Ishikawa (cell line): ENCODE measurements at regions not wholly inside any gene's neighbourhood (a gene's known extent, or its start where the extent isn't known, plus 50 kb on each side); places are given as distances from the start of the nearest gene placed in this dataset.

Experiments used
- CEBPB ChIP-seq: IDR thresholded peaks from 2 replicates; pipeline ENCODE4 v1.6.1; 2012
- EGR1 ChIP-seq: IDR thresholded peaks from 2 replicates; pipeline ENCODE4 v1.6.1; 2012
- EP300 ChIP-seq: IDR thresholded peaks from 2 replicates; pipeline ENCODE4 v1.6.1; 2012; ENCODE audit warnings: borderline replicate concordance
- FOXM1 ChIP-seq: IDR thresholded peaks from 2 replicates; pipeline ENCODE4 v1.6.1; 2012; ENCODE audit warnings: low read depth, borderline replicate concordance
- NFIC ChIP-seq: IDR thresholded peaks from 2 replicates; pipeline ENCODE4 v1.6.1; 2012
- RAD21 ChIP-seq: IDR thresholded peaks from 2 replicates; pipeline ENCODE4 v1.6.1; 2012; ENCODE audit warnings: low read depth
- TAF1 ChIP-seq: IDR thresholded peaks from 2 replicates; pipeline ENCODE4 v1.6.1; 2012; ENCODE audit warnings: low read depth, mild to moderate bottlenecking
- YY1 ChIP-seq: IDR thresholded peaks from 2 replicates; pipeline ENCODE4 v1.6.1; 2012; ENCODE audit warnings: low read depth
- TF ChIP-seq, protein P1 (sequence below): IDR thresholded peaks from 2 replicates; pipeline ENCODE4 v1.6.1; 2012
- TF ChIP-seq, protein P2 (sequence below): IDR thresholded peaks from 2 replicates; pipeline ENCODE4 v1.6.1; 2012; ENCODE audit warnings: low read depth, mild to moderate bottlenecking
- TF ChIP-seq, protein P3 (sequence below): IDR thresholded peaks from 2 replicates; pipeline ENCODE4 v1.6.1; 2012

DNA sequence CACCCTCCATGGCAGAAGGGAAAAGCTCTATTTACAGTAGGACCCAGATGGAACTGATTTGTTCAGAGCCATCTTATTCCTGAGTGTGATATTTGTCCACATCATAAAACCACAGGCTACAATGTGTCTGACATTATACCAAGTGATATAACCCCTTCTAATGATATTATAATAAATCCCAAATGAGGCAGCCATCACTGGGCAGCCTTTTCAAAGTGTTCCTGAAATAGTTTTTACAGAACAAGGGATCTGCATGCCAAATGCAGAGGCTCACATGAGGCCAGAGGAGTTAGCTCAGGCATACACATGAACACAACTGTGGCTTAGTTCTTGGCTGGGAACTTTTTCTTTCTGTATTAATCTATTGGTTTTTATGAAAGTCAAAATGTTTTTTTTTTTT, 207.7 kb downstream of the MAFB start:
- no peak for TF ChIP-seq YY1
- TF ChIP-seq, protein P1, sequence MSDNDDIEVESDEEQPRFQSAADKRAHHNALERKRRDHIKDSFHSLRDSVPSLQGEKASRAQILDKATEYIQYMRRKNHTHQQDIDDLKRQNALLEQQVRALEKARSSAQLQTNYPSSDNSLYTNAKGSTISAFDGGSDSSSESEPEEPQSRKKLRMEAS: no peak
- TF ChIP-seq EP300: no peak
- TF ChIP-seq, protein P2, sequence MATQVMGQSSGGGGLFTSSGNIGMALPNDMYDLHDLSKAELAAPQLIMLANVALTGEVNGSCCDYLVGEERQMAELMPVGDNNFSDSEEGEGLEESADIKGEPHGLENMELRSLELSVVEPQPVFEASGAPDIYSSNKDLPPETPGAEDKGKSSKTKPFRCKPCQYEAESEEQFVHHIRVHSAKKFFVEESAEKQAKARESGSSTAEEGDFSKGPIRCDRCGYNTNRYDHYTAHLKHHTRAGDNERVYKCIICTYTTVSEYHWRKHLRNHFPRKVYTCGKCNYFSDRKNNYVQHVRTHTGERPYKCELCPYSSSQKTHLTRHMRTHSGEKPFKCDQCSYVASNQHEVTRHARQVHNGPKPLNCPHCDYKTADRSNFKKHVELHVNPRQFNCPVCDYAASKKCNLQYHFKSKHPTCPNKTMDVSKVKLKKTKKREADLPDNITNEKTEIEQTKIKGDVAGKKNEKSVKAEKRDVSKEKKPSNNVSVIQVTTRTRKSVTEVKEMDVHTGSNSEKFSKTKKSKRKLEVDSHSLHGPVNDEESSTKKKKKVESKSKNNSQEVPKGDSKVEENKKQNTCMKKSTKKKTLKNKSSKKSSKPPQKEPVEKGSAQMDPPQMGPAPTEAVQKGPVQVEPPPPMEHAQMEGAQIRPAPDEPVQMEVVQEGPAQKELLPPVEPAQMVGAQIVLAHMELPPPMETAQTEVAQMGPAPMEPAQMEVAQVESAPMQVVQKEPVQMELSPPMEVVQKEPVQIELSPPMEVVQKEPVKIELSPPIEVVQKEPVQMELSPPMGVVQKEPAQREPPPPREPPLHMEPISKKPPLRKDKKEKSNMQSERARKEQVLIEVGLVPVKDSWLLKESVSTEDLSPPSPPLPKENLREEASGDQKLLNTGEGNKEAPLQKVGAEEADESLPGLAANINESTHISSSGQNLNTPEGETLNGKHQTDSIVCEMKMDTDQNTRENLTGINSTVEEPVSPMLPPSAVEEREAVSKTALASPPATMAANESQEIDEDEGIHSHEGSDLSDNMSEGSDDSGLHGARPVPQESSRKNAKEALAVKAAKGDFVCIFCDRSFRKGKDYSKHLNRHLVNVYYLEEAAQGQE: no peak
- no peak for TF ChIP-seq CEBPB
- TF ChIP-seq EGR1: no peak
- no peak for TF ChIP-seq TAF1
- no peak for TF ChIP-seq FOXM1
- no peak for TF ChIP-seq NFIC
- TF ChIP-seq, protein P3, sequence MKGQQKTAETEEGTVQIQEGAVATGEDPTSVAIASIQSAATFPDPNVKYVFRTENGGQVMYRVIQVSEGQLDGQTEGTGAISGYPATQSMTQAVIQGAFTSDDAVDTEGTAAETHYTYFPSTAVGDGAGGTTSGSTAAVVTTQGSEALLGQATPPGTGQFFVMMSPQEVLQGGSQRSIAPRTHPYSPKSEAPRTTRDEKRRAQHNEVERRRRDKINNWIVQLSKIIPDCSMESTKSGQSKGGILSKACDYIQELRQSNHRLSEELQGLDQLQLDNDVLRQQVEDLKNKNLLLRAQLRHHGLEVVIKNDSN: no peak
- no peak for TF ChIP-seq RAD21
